GM12878 (cell line): ENCODE measurements at regions not wholly inside any gene's neighbourhood (a gene's known extent, or its start where the extent isn't known, plus 50 kb on each side); places are given as distances from the start of the nearest gene placed in this dataset.

Experiments used
- ATAC-seq: fragments of 200-7000 bp; cut with Tn5 transposase; 3 replicates; pipeline ENCODE4 v1.9.1; 2020; ENCODE audit warnings: mild to moderate bottlenecking, moderate library complexity
- BruUV-seq: library from RNA; stranded (reverse); fragments of 400-500 nt; replicated peaks from 2 replicates; lab custom pipeline; 2021; lab: Mats Ljungman, UMichigan
- CTCF ChIA-PET: fragments of 300-600 bp; sonication (Branson Sonifier 250); formaldehyde crosslinking; extraction: SDS; loops from one replicate; lab custom pipeline; 2021; ENCODE audit warnings: inconsistent platforms; lab: Yijun Ruan, JAX
- POLR2A ChIA-PET: fragments of 350-600 bp; formaldehyde crosslinking; extraction: SDS; loops from one replicate; lab custom pipeline; 2021; ENCODE audit warnings: inconsistent platforms; lab: Charles Lee
- RAD21 ChIA-PET: fragments of 300-600 bp; sonication (Branson Sonifier 250); formaldehyde crosslinking; loops from one replicate; lab custom pipeline; 2023; ENCODE audit warnings: antibody characterized with exemption; ENCODE audit not compliant: unreplicated experiment; lab: Charles Lee
- SMC1A ChIA-PET: fragments of 300-600 bp; sonication (Branson Sonifier 250); formaldehyde crosslinking; loops from one replicate; lab custom pipeline; 2023; ENCODE audit not compliant: unreplicated experiment, uncharacterized antibody; lab: Charles Lee
- DNase-seq: peaks from one replicate; pipeline ENCODE4 v3.0.0-alpha.2; 2011; ENCODE audit warnings: low read depth, low spot score
- FAIRE-seq: peaks from 3 replicates; lab custom pipeline; 2011; peaks lifted over from hg19 to GRCh38; lab: Jason Lieb, UNC
- H2AFZ ChIP-seq: 2 replicates; pipeline ENCODE4 v1.6.0; 2011; ENCODE audit warnings: low read depth, low read length, control low read depth; ENCODE audit not compliant: control insufficient read depth
- H3K27ac ChIP-seq: 2 replicates; pipeline ENCODE4 v1.5.1; 2011; ENCODE audit warnings: control low read depth; ENCODE audit not compliant: control insufficient read depth, insufficient read depth
- H3K27me3 ChIP-seq, 2 experiments: replicated peaks in 1 of 2; 2 replicates each; pipeline versions ENCODE4 v1.6.0 to v1.6.1; 2011; ENCODE audit warnings: low read length in 1 of 2; ENCODE audit not compliant: control insufficient read depth in 2 of 2, insufficient read depth in 2 of 2
- H3K36me3 ChIP-seq, 2 experiments: 2 replicates each; pipeline ENCODE4 v1.5.1; 2011; ENCODE audit warnings: low read length in 1 of 2; ENCODE audit not compliant: control insufficient read depth in 2 of 2, insufficient read depth in 2 of 2
- H3K4me1 ChIP-seq: 2 replicates; pipeline ENCODE4 v1.6.1; 2011; ENCODE audit warnings: mild to moderate bottlenecking, low read length, moderate library complexity, mixed read lengths; ENCODE audit not compliant: control insufficient read depth, insufficient read depth
- H3K4me2 ChIP-seq: 2 replicates; pipeline ENCODE4 v1.6.0; 2011; ENCODE audit warnings: control low read depth; ENCODE audit not compliant: control insufficient read depth, insufficient read depth
- H3K4me3 ChIP-seq: fragments of 200-600 bp; sonication (generic); 2 replicates; pipeline ENCODE4 v1.5.1; 2016
- H3K79me2 ChIP-seq: 2 replicates; pipeline ENCODE4 v1.6.0; 2011; ENCODE audit warnings: low read length; ENCODE audit not compliant: control insufficient read depth, insufficient read depth
- H3K9ac ChIP-seq: 2 replicates; pipeline ENCODE4 v1.8.0; 2011; ENCODE audit warnings: low read length, control low read depth, mixed read lengths; ENCODE audit not compliant: control insufficient read depth, insufficient read depth
- H3K9me3 ChIP-seq: replicated peaks from 3 replicates; pipeline ENCODE4 v1.5.1; 2011; ENCODE audit warnings: mild to moderate bottlenecking, low read length; ENCODE audit not compliant: control insufficient read depth, insufficient read depth
- H4K20me1 ChIP-seq: 2 replicates; pipeline ENCODE4 v1.6.0; 2011; ENCODE audit not compliant: control insufficient read depth, insufficient read depth
- CHD2 ChIP-seq: IDR thresholded peaks from 2 replicates; pipeline ENCODE4 v1.6.1; 2011; ENCODE audit warnings: low read depth, low read length, improper control_type of control experiment, borderline replicate concordance
- CREM ChIP-seq: IDR thresholded peaks from 2 replicates; pipeline ENCODE4 v1.6.1; 2014; ENCODE audit warnings: antibody characterized with exemption, low read depth
- ESRRA ChIP-seq: IDR thresholded peaks from 2 replicates; pipeline ENCODE4 v1.6.1; 2012; ENCODE audit warnings: mild to moderate bottlenecking, low read length, improper control_type of control experiment
- FOXM1 ChIP-seq: IDR thresholded peaks from 2 replicates; pipeline ENCODE4 v1.6.1; 2012; ENCODE audit warnings: low read depth, mild to moderate bottlenecking, inconsistent platforms, low read length, moderate library complexity
- LARP7 ChIP-seq: fragments of 450-650 bp; IDR thresholded peaks from 2 replicates; pipeline ENCODE4 v1.6.1; 2017; ENCODE audit warnings: mild to moderate bottlenecking
- MTA2 ChIP-seq: fragments of 450-650 bp; IDR thresholded peaks from 2 replicates; pipeline ENCODE4 v1.6.1; 2016; ENCODE audit warnings: low read depth, mild to moderate bottlenecking, moderate library complexity
- MYB ChIP-seq: fragments of 150-350 bp; IDR thresholded peaks from 2 replicates; pipeline ENCODE4 v1.6.1; 2014; ENCODE audit warnings: mild to moderate bottlenecking, low read depth, low read length, borderline replicate concordance
- NR2F1 ChIP-seq: fragments of 450-650 bp; conservative IDR thresholded peaks from 2 replicates; pipeline ENCODE4 v1.6.1; 2017; ENCODE audit warnings: mild to moderate bottlenecking
- POU2F2 ChIP-seq: IDR thresholded peaks from 3 replicates; pipeline ENCODE4 v1.6.1; 2011; ENCODE audit warnings: low read depth, mild to moderate bottlenecking, low read length, borderline replicate concordance
- RAD51 ChIP-seq: fragments of 450-650 bp; IDR thresholded peaks from 2 replicates; pipeline ENCODE4 v1.6.1; 2016; ENCODE audit warnings: moderate library complexity, mild to moderate bottlenecking, inconsistent platforms
- RUNX3 ChIP-seq: IDR thresholded peaks from 2 replicates; pipeline ENCODE4 v1.6.1; 2012; ENCODE audit warnings: low read length, inconsistent platforms
- SUZ12 ChIP-seq: fragments of 200-600 bp; sonication (generic); IDR thresholded peaks from one replicate; pipeline ENCODE4 v1.6.1; 2018; ENCODE audit warnings: antibody characterized with exemption, mild to moderate bottlenecking; ENCODE audit not compliant: unreplicated experiment
- USF1 ChIP-seq: IDR thresholded peaks from 2 replicates; pipeline ENCODE4 v1.6.1; 2011; ENCODE audit warnings: borderline replicate concordance, low read depth, mild to moderate bottlenecking, moderate library complexity, mixed read lengths, low read length; ENCODE audit not compliant: insufficient read depth; ENCODE audit errors: extremely low read length
- ZBED1 ChIP-seq: IDR thresholded peaks from 2 replicates; pipeline ENCODE4 v1.6.1; 2016; ENCODE audit warnings: borderline replicate concordance
- ZNF622 ChIP-seq: fragments of 450-650 bp; IDR thresholded peaks from 2 replicates; pipeline ENCODE4 v1.6.1; 2017; ENCODE audit warnings: mild to moderate bottlenecking, inconsistent platforms
- WGBS: methylation state at CpG from one replicate; pipeline ENCODE4 v1.1.6; 2016; ENCODE audit warnings: low lambda C conversion rate; ENCODE audit not compliant: insufficient replicate concordance, insufficient coverage; ENCODE audit errors: missing lambda C conversion rate; 5-methylcytosine and 5-hydroxymethylcytosine counted together
- in situ Hi-C: fragments of 300-500 bp; cut with MboI; formaldehyde crosslinking; loops from 9 replicates; pipeline ENCODE4 v1.14.3; 2018; ENCODE audit warnings: mixed read lengths
- intact Hi-C: fragments of 100-400 bp; cut with micrococcal nuclease; formaldehyde crosslinking; loops from one replicate; pipeline ENCODE4 v1.14.2; 2022; ENCODE audit not compliant: unreplicated experiment
- TF ChIP-seq, protein P1 (sequence below): fragments of 450-650 bp; IDR thresholded peaks from 2 replicates; pipeline ENCODE4 v1.6.1; 2017; ENCODE audit warnings: mild to moderate bottlenecking, moderate library complexity
- TF ChIP-seq, protein P2 (sequence below): IDR thresholded peaks from 2 replicates; pipeline ENCODE4 v1.6.1; 2011; ENCODE audit warnings: mild to moderate bottlenecking, low read depth, low read length, moderate library complexity; ENCODE audit not compliant: insufficient replicate concordance
- TF ChIP-seq, protein P3 (sequence below): IDR thresholded peaks from 2 replicates; pipeline ENCODE4 v1.6.1; 2012; ENCODE audit warnings: low read depth, low read length, improper control_type of control experiment

- Histone ChIP-seq H3K27me3 (no peaks in the 10 kb centered on the region), H3K9ac (no peak overlapping the region), H3K36me3 (no peaks in the 10 kb centered on the region), H3K4me3 (no peak overlapping the region), H2AFZ (no peak overlapping the region), H3K27ac (no peak overlapping the region), H3K4me2 (no peak overlapping the region), H3K9me3 (no peaks in the 10 kb centered on the region), H3K79me2 (no peaks in the 10 kb centered on the region), H3K4me1 (no peaks in the 10 kb centered on the region), H4K20me1 (no peaks in the 10 kb centered on the region)
- ChIA-PET SMC1A (interaction anchor here (0.9 kb wide), 1 partner anchor 17 kb away, joined by 3 read pairs; no protein-coding TSS in a partner anchor), CTCF (interaction anchor here (0.6 to 1.8 kb wide), 2 partner anchors 12 to 231 kb away, joined by 3 to 5 read pairs; no protein-coding TSS in a partner anchor), POLR2A (no interaction called here), RAD21 (no interaction called here)
- in situ Hi-C loops = no loop called here
- no TSS peak for BruUV-seq
- ATAC-seq = no peak
- intact Hi-C loops = no loop called here
- no peak for DNase-seq
- no peak for FAIRE-seq
- WGBS = 49% methylated on average over 3 of the region's 3 CpGs
- TF ChIP-seq ESRRA (no peak), MYB (no peak), RUNX3 (no peak), LARP7 (no peak), SUZ12 (no peak), MTA2 (no peak), RAD51 (no peak), USF1 (no peak), FOXM1 (no peak), CREM (no peak), ZNF622 (no peak), CHD2 (no peak), POU2F2 (no peak), ZBED1 (no peak), NR2F1 (no peak)
- TF ChIP-seq, protein P1, sequence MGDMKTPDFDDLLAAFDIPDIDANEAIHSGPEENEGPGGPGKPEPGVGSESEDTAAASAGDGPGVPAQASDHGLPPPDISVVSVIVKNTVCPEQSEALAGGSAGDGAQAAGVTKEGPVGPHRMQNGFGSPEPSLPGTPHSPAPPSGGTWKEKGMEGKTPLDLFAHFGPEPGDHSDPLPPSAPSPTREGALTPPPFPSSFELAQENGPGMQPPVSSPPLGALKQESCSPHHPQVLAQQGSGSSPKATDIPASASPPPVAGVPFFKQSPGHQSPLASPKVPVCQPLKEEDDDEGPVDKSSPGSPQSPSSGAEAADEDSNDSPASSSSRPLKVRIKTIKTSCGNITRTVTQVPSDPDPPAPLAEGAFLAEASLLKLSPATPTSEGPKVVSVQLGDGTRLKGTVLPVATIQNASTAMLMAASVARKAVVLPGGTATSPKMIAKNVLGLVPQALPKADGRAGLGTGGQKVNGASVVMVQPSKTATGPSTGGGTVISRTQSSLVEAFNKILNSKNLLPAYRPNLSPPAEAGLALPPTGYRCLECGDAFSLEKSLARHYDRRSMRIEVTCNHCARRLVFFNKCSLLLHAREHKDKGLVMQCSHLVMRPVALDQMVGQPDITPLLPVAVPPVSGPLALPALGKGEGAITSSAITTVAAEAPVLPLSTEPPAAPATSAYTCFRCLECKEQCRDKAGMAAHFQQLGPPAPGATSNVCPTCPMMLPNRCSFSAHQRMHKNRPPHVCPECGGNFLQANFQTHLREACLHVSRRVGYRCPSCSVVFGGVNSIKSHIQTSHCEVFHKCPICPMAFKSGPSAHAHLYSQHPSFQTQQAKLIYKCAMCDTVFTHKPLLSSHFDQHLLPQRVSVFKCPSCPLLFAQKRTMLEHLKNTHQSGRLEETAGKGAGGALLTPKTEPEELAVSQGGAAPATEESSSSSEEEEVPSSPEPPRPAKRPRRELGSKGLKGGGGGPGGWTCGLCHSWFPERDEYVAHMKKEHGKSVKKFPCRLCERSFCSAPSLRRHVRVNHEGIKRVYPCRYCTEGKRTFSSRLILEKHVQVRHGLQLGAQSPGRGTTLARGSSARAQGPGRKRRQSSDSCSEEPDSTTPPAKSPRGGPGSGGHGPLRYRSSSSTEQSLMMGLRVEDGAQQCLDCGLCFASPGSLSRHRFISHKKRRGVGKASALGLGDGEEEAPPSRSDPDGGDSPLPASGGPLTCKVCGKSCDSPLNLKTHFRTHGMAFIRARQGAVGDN = no peak
- TF ChIP-seq, protein P2, sequence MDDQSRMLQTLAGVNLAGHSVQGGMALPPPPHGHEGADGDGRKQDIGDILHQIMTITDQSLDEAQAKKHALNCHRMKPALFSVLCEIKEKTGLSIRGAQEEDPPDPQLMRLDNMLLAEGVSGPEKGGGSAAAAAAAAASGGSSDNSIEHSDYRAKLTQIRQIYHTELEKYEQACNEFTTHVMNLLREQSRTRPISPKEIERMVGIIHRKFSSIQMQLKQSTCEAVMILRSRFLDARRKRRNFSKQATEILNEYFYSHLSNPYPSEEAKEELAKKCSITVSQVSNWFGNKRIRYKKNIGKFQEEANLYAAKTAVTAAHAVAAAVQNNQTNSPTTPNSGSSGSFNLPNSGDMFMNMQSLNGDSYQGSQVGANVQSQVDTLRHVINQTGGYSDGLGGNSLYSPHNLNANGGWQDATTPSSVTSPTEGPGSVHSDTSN = no peak
- TF ChIP-seq, protein P3, sequence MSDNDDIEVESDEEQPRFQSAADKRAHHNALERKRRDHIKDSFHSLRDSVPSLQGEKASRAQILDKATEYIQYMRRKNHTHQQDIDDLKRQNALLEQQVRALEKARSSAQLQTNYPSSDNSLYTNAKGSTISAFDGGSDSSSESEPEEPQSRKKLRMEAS = no peak
These were observed 563.2 kb downstream of the GBE1 start for GRCh38 chr3:81198216-81198615.
